Activated B cell treated with CpG ODN at 0.5 μM for 24 hours (primary cell): ENCODE measurements at regions not wholly inside any gene's neighbourhood (a gene's known extent, or its start where the extent isn't known, plus 50 kb on each side); places are given as distances from the start of the nearest gene placed in this dataset.

Experiments
- ATAC-seq: fragments of 200-7000 bp; cut with Tn5 transposase; one replicate; pipeline ENCODE4 v1.10.0; 2021; ENCODE audit warnings: low read depth, mild to moderate bottlenecking, moderate library complexity
- CTCF ChIA-PET: fragments of 350-600 bp; sonication (Branson Sonifier 250); formaldehyde crosslinking; loops from one replicate; lab custom pipeline; 2021; ENCODE audit warnings: antibody characterized with exemption; lab: Charles Lee
- POLR2A ChIA-PET: fragments of 350-600 bp; sonication (Branson Sonifier 250); formaldehyde crosslinking; loops from one replicate; lab custom pipeline; 2021; ENCODE audit warnings: antibody characterized with exemption; lab: Charles Lee
- DNase-seq: peaks from one replicate; pipeline ENCODE4 v3.0.0; 2022
- H3K27ac Mint-ChIP-seq: one replicate; pipeline ENCODE4 v1.8.0; 2020; ENCODE audit warnings: mixed read lengths
- H3K27me3 Mint-ChIP-seq: one replicate; pipeline ENCODE4 v1.8.0; 2021; ENCODE audit warnings: mixed read lengths
- H3K36me3 Mint-ChIP-seq: one replicate; pipeline ENCODE4 v1.8.0; 2021; ENCODE audit warnings: low read depth, mixed read lengths
- H3K4me1 Mint-ChIP-seq: one replicate; pipeline ENCODE4 v1.8.0; 2021; ENCODE audit warnings: mixed read lengths
- H3K4me3 Mint-ChIP-seq: one replicate; pipeline ENCODE4 v1.8.0; 2020; ENCODE audit warnings: mild to moderate bottlenecking, mixed read lengths
- H3K9me3 Mint-ChIP-seq: one replicate; pipeline ENCODE4 v1.8.0; 2020; ENCODE audit warnings: mixed read lengths
- intact Hi-C: fragments of 100-400 bp; cut with micrococcal nuclease; formaldehyde crosslinking; loops from one replicate; pipeline ENCODE4 v1.15.1; 2024
- TF ChIP-seq, protein P1 (sequence below): fragments of 200-600 bp; IDR thresholded peaks from one replicate; pipeline ENCODE4 v1.8.0; 2022; ENCODE audit warnings: antibody characterized with exemption, mild to moderate bottlenecking

DNA sequence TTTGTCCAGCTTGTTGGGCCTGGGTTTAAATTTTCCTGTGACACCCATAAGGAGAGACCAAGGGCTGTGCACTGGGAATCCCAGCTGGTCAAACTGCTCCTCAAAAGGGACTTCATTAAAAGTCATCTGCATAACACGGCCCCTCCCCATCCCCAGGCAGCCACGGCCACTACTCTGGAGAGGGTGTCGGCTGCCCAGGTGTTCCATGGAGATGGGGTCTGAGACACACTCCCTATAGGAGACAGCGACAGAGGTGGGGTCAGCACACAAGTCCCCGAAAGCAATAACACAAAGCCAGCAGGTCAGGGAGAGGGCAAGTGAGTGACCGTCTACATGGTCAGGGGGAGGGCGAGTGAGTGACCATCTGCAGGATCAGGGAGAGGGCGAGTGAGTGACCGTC lies 75.6 kb upstream of the BCL11B start:
- no peaks in the 10 kb centered on the region for H3K36me3 Mint-ChIP-seq
- CTCF ChIA-PET = no interaction called here

DNA sequence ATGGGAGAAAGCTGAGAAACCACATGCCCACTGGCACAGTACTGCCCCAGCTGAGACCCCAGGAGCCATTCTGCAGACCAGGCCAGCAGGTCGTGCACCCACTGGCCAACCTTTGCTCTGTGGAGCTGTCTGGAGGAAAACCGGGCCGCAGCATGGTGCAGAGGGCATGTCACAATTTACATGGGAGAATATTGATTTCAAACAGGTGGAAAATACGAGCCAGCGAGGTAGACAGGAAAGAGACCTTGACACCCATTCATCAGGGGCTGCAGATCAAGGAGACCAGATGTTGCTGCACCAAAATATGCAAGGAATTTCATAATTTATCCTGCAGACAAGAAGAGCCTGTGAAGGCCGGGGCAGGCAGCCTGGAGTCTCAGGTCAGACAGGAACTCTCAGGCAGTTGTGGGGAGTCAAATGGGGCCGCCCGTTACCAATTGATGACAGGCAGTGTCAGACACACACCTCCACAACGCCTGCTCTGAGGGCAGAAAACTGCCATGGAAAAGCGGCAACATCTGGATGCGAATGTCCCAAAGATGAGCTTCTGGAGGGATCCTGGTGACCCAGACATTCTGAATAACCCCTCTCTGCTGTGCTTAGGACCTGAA lies 74.6 kb upstream of the BCL11B start:
- Mint-ChIP-seq H3K4me3 (no peak overlapping the region), H3K4me1 (no peaks in the 10 kb centered on the region), H3K36me3 (no peaks in the 10 kb centered on the region), H3K27me3 (no peaks in the 10 kb centered on the region), H3K27ac (no peak overlapping the region), H3K9me3 (no peaks in the 10 kb centered on the region)
- intact Hi-C loops = no loop called here
- ATAC-seq = no peak
- POLR2A ChIA-PET = no interaction called here
- CTCF ChIA-PET = no interaction called here
- no peak for DNase-seq
- TF ChIP-seq, protein P1, sequence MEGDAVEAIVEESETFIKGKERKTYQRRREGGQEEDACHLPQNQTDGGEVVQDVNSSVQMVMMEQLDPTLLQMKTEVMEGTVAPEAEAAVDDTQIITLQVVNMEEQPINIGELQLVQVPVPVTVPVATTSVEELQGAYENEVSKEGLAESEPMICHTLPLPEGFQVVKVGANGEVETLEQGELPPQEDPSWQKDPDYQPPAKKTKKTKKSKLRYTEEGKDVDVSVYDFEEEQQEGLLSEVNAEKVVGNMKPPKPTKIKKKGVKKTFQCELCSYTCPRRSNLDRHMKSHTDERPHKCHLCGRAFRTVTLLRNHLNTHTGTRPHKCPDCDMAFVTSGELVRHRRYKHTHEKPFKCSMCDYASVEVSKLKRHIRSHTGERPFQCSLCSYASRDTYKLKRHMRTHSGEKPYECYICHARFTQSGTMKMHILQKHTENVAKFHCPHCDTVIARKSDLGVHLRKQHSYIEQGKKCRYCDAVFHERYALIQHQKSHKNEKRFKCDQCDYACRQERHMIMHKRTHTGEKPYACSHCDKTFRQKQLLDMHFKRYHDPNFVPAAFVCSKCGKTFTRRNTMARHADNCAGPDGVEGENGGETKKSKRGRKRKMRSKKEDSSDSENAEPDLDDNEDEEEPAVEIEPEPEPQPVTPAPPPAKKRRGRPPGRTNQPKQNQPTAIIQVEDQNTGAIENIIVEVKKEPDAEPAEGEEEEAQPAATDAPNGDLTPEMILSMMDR = no peak

More for the DNA sequence above, 75.6 kb upstream of the BCL11B start:
- Mint-ChIP-seq H3K4me3 (no peak overlapping the region), H3K4me1 (no peaks in the 10 kb centered on the region), H3K27ac (no peak overlapping the region), H3K27me3 (no peaks in the 10 kb centered on the region), H3K9me3 (no peaks in the 10 kb centered on the region)
- intact Hi-C loops = no loop called here
- DNase-seq (no peak), ATAC-seq (no peak)
- POLR2A ChIA-PET = no interaction called here
- TF ChIP-seq, protein P1 = no peak

GRCh38 chr14:99345472-99345871 lies 73.5 kb upstream of the BCL11B start:
- DNase-seq (no peak), ATAC-seq (no peak)
- TF ChIP-seq, protein P1 = no peak
- Mint-ChIP-seq H3K36me3 (no peaks in the 10 kb centered on the region), H3K27me3 (no peaks in the 10 kb centered on the region), H3K4me3 (no peak overlapping the region), H3K4me1 (no peaks in the 10 kb centered on the region), H3K9me3 (no peaks in the 10 kb centered on the region), H3K27ac (no peak overlapping the region)
- POLR2A ChIA-PET = no interaction called here
- intact Hi-C loops = no loop called here
- CTCF ChIA-PET = no interaction called here

DNA sequence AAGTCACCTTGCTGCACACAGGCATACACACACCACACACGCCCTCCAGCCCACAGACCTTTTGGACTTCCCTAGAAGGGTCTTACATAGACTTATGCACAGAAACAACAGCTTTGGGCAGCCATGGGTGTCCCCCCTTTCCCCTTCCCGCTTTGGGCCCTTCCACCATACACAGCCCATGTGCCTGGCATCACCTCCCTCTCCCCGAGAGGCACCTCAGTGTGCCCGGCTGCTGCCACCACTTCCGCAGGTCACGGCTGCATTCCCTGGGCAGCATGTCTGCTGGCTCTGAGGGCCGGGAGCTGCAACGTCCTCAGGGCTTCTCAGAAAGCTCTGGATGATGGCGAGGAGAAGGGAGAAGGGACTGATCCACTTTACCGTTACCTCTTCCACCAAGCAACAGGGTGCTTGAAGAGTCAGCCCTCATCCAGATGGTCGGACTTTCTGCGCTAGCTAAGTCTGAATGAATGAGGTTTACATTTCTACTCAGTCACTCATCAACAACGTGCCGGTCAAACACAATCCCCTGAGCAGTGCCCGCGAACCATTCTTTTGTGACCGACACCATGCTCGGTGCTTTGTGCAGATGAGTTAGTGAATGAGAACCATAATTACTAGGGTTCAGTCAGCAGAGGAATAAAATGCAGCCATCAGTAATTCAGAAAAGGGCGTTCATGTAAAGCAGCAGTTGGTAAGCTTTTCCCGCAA lies 72.2 kb upstream of the BCL11B start:
- ChIA-PET CTCF (no interaction called here), POLR2A (no interaction called here)
- H3K36me3 Mint-ChIP-seq = no peaks in the 10 kb centered on the region
- intact Hi-C loops = no loop called here
- TF ChIP-seq, protein P1 = no peak
- H3K4me1 Mint-ChIP-seq = no peaks in the 10 kb centered on the region
- no peak for DNase-seq
- H3K27ac Mint-ChIP-seq = no peak overlapping the region
- peaks cover 4% of the 10 kb centered on the region for H3K9me3 Mint-ChIP-seq
- H3K27me3 Mint-ChIP-seq = peaks cover 5% of the 10 kb centered on the region
- no peak overlapping the region for H3K4me3 Mint-ChIP-seq
- ATAC-seq = no peak

DNA sequence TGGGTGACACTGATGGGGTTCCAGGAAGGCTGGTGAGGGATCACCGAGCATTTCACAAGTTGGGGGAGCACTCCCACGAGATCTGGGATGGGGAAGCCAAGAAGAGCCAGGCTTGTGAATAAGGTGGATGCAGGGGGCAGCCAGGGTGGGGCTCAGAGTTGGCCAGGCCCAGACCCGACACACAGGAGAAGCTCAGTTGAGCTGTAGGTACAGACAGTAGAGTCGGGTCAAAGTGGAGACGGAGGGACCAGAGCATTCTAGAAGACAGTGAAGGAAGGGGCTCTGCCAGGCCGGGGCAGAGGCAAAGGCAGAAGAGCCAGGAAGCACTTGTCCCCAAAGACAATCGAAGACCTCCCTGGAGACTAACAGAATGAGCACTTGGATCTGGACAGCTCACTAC lies 70.9 kb upstream of the BCL11B start:
- CTCF ChIA-PET = no interaction called here
- intact Hi-C loops = no loop called here
- Mint-ChIP-seq H3K27ac (no peak overlapping the region), H3K4me1 (no peaks in the 10 kb centered on the region), H3K9me3 (peaks cover 5% of the 10 kb centered on the region), H3K4me3 (no peak overlapping the region), H3K36me3 (no peaks in the 10 kb centered on the region), H3K27me3 (peaks cover 5% of the 10 kb centered on the region)
- TF ChIP-seq, protein P1 = no peak
- ATAC-seq (no peak), DNase-seq (no peak)
- POLR2A ChIA-PET = no interaction called here
